H9 (cell line): ENCODE measurements at regions not wholly inside any gene's neighbourhood (a gene's known extent, or its start where the extent isn't known, plus 50 kb on each side); places are given as distances from the start of the nearest gene placed in this dataset.

Source experiments
- DNase-seq: peaks from one replicate; pipeline ENCODE4 v3.0.0-alpha.2; 2017
- H2AFZ ChIP-seq: one replicate; pipeline ENCODE4 v1.6.1; 2013; ENCODE audit warnings: mild to moderate bottlenecking, low read length, control low read depth, moderate library complexity
- H2AK5ac ChIP-seq: 2 replicates; pipeline ENCODE4 v1.6.1; 2013; ENCODE audit warnings: low read length, control low read depth, mixed read lengths; ENCODE audit not compliant: insufficient read length
- H2BK120ac ChIP-seq: one replicate; pipeline ENCODE4 v1.6.1; 2013; ENCODE audit warnings: low read depth, mild to moderate bottlenecking, low read length, control low read depth, inconsistent platforms; ENCODE audit not compliant: poor library complexity, severe bottlenecking
- H2BK12ac ChIP-seq: 2 replicates; pipeline ENCODE4 v1.6.1; 2013; ENCODE audit warnings: low read length, control low read depth, mixed read lengths, low read depth; ENCODE audit not compliant: insufficient read length
- H2BK15ac ChIP-seq: 2 replicates; pipeline ENCODE4 v1.6.1; 2013; ENCODE audit warnings: low read depth, low read length, control low read depth
- H2BK20ac ChIP-seq: one replicate; pipeline ENCODE4 v1.6.1; 2013; ENCODE audit warnings: low read depth, mild to moderate bottlenecking, low read length, control low read depth, inconsistent platforms; ENCODE audit not compliant: poor library complexity, severe bottlenecking
- H2BK5ac ChIP-seq: 2 replicates; pipeline ENCODE4 v1.6.1; 2013; ENCODE audit warnings: low read length, control low read depth, mixed read lengths; ENCODE audit not compliant: insufficient read length
- H3K14ac ChIP-seq: 2 replicates; pipeline ENCODE4 v1.6.1; 2013; ENCODE audit warnings: low read length, control low read depth; ENCODE audit not compliant: insufficient read depth
- H3K18ac ChIP-seq: 2 replicates; pipeline ENCODE4 v1.6.1; 2013; ENCODE audit warnings: low read depth, mild to moderate bottlenecking, mixed read lengths, low read length, control low read depth; ENCODE audit not compliant: insufficient read length
- H3K23ac ChIP-seq: 2 replicates; pipeline ENCODE4 v1.6.1; 2013; ENCODE audit warnings: low read length, control low read depth, mixed read lengths, low read depth; ENCODE audit not compliant: insufficient read length
- H3K23me2 ChIP-seq: 2 replicates; pipeline ENCODE4 v1.6.1; 2013; ENCODE audit warnings: low read depth, mild to moderate bottlenecking, mixed read lengths, low read length, control low read depth; ENCODE audit not compliant: insufficient read length, poor library complexity, severe bottlenecking
- H3K27ac ChIP-seq: 2 replicates; pipeline ENCODE4 v1.5.1; 2013; ENCODE audit warnings: low read length, control low read depth, mixed read lengths, low read depth; ENCODE audit not compliant: insufficient read length
- H3K27me3 ChIP-seq: 2 replicates; pipeline ENCODE4 v1.6.1; 2013; ENCODE audit warnings: low read length, control low read depth, inconsistent platforms; ENCODE audit not compliant: insufficient read depth
- H3K4ac ChIP-seq: 2 replicates; pipeline ENCODE4 v1.6.1; 2013; ENCODE audit warnings: low read depth, mild to moderate bottlenecking, control low read depth, inconsistent platforms, low read length, moderate library complexity
- H3K4me1 ChIP-seq: 2 replicates; pipeline ENCODE4 v1.6.1; 2013; ENCODE audit warnings: low read length, control low read depth, inconsistent platforms; ENCODE audit not compliant: insufficient read depth
- H3K4me2 ChIP-seq: 2 replicates; pipeline ENCODE4 v1.6.1; 2013; ENCODE audit warnings: low read length, control low read depth, mixed read lengths; ENCODE audit not compliant: insufficient read length, insufficient read depth
- H3K56ac ChIP-seq: 2 replicates; pipeline ENCODE4 v1.6.1; 2013; ENCODE audit warnings: low read depth, mild to moderate bottlenecking, mixed read lengths, low read length, control low read depth; ENCODE audit not compliant: insufficient read length
- H3K79me1 ChIP-seq: 2 replicates; pipeline ENCODE4 v1.6.1; 2013; ENCODE audit warnings: low read depth, mild to moderate bottlenecking, moderate library complexity, low read length, control low read depth, inconsistent platforms; ENCODE audit not compliant: insufficient read depth, poor library complexity, severe bottlenecking
- H3K79me2 ChIP-seq: 2 replicates; pipeline ENCODE4 v1.6.1; 2013; ENCODE audit warnings: low read length, control low read depth, inconsistent platforms; ENCODE audit not compliant: insufficient read depth
- H3K9ac ChIP-seq: 2 replicates; pipeline ENCODE4 v1.6.1; 2013; ENCODE audit warnings: low read length, control low read depth, mixed read lengths; ENCODE audit not compliant: insufficient read length; ENCODE audit errors: extremely low read depth
- H3K9me3 ChIP-seq: one replicate; pipeline ENCODE4 v1.6.1; 2013; ENCODE audit warnings: low read depth, low read length, inconsistent platforms; ENCODE audit not compliant: control insufficient read depth
- H3T11ph ChIP-seq: one replicate; pipeline ENCODE4 v1.6.1; 2013; ENCODE audit warnings: mild to moderate bottlenecking, low read length, control low read depth, inconsistent platforms
- H4K20me1 ChIP-seq: one replicate; pipeline ENCODE4 v1.6.1; 2013; ENCODE audit not compliant: control insufficient read depth, insufficient read length, insufficient read depth
- H4K5ac ChIP-seq: 2 replicates; pipeline ENCODE4 v1.6.1; 2013; ENCODE audit warnings: low read depth, mild to moderate bottlenecking, mixed read lengths, low read length, control low read depth; ENCODE audit not compliant: insufficient read length
- H4K8ac ChIP-seq: replicated peaks from 2 replicates; pipeline ENCODE4 v1.6.1; 2013; ENCODE audit warnings: low read length, control low read depth, mixed read lengths, low read depth; ENCODE audit not compliant: insufficient read length
- H4K91ac ChIP-seq: 2 replicates; pipeline ENCODE4 v1.6.1; 2013; ENCODE audit warnings: low read depth, mild to moderate bottlenecking, moderate library complexity, mixed read lengths, low read length, control low read depth; ENCODE audit not compliant: insufficient read length
- H3K27ac Mint-ChIP-seq, 3 experiments: 2 replicates in 2 of 3; 3 replicates in 1 of 3; pipeline ENCODE4 v1.8.0; 2020 to 2021; ENCODE audit warnings: mixed read lengths in 3 of 3, mild to moderate bottlenecking in 1 of 3, moderate library complexity in 1 of 3
- H3K27me3 Mint-ChIP-seq: 2 replicates; pipeline ENCODE4 v1.8.0; 2021; ENCODE audit warnings: low read depth, mild to moderate bottlenecking, moderate library complexity, mixed read lengths
- H3K36me3 Mint-ChIP-seq, 3 experiments: 2 replicates in 2 of 3; 3 replicates in 1 of 3; pipeline ENCODE4 v1.8.0; 2020 to 2021; ENCODE audit warnings: low read depth in 3 of 3, mixed read lengths in 3 of 3; ENCODE audit not compliant: insufficient read depth in 1 of 3
- H3K4me1 Mint-ChIP-seq, 2 experiments: 2 replicates each; pipeline ENCODE4 v1.8.0; 2020; ENCODE audit warnings: mixed read lengths in 2 of 2
- H3K4me3 Mint-ChIP-seq, 2 experiments: 2 replicates in 1 of 2; 3 replicates in 1 of 2; pipeline ENCODE4 v1.8.0; 2020 to 2021; ENCODE audit warnings: mild to moderate bottlenecking in 2 of 2, mixed read lengths in 2 of 2, moderate library complexity in 1 of 2
- H3K9me3 Mint-ChIP-seq, 2 experiments: 2 replicates in 1 of 2; 3 replicates in 1 of 2; pipeline ENCODE4 v1.8.0; 2020; ENCODE audit warnings: mild to moderate bottlenecking in 2 of 2, mixed read lengths in 2 of 2, moderate library complexity in 1 of 2
- WGBS: extraction: QIAGEN DNeasy Blood & Tissue Kit; methylation state at CpG from one replicate; pipeline ENCODE4 v1.1.7; 2013; ENCODE audit warnings: missing lambda C conversion rate, low lambda C conversion rate, mixed read lengths; ENCODE audit not compliant: insufficient read length; ENCODE audit errors: extremely low coverage; 5-methylcytosine and 5-hydroxymethylcytosine counted together
- TF ChIP-seq, protein P1 (sequence below): fragments of 200-600 bp; sonication (generic); conservative IDR thresholded peaks from 3 replicates; pipeline ENCODE4 v1.8.0; 2021; ENCODE audit warnings: antibody characterized with exemption, mild to moderate bottlenecking

DNA sequence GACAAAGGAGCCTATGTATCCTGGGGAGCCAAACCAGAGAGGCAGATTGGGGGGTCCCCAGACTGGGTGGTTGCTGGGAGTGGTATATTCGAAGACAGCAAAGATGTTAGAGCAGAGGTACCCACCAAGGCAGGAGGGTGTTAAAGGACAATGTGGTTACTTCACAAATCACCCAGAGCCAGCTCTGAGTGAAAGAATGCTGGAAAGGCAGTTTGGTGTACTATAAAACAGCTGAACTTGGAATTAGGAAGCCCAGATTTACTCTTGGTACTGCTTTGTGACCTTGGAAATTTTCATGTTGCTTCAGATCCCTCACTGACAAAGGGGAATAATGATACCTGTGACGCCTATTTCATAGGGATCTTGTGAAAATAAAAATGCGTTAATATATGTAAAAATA lies 121.6 kb downstream of the CD164 start:
- no peaks in the 10 kb centered on the region for H3K79me2 ChIP-seq
- no peak overlapping the region for H2BK12ac ChIP-seq
- H2BK5ac ChIP-seq: no peak overlapping the region
- no peak overlapping the region for H3K4ac ChIP-seq
- peaks cover 0 to 7% (median 1%) of the 10 kb centered on the region in 3 experiments; a peak in 6 of 7 replicates for H3K36me3 Mint-ChIP-seq
- H3K4me1 ChIP-seq: no peaks in the 10 kb centered on the region
- H3K23ac ChIP-seq: no peak overlapping the region
- TF ChIP-seq, protein P1, sequence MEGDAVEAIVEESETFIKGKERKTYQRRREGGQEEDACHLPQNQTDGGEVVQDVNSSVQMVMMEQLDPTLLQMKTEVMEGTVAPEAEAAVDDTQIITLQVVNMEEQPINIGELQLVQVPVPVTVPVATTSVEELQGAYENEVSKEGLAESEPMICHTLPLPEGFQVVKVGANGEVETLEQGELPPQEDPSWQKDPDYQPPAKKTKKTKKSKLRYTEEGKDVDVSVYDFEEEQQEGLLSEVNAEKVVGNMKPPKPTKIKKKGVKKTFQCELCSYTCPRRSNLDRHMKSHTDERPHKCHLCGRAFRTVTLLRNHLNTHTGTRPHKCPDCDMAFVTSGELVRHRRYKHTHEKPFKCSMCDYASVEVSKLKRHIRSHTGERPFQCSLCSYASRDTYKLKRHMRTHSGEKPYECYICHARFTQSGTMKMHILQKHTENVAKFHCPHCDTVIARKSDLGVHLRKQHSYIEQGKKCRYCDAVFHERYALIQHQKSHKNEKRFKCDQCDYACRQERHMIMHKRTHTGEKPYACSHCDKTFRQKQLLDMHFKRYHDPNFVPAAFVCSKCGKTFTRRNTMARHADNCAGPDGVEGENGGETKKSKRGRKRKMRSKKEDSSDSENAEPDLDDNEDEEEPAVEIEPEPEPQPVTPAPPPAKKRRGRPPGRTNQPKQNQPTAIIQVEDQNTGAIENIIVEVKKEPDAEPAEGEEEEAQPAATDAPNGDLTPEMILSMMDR: no peak
- no peaks in the 10 kb centered on the region for H3K9me3 ChIP-seq
- no peaks in the 10 kb centered on the region for H3K27me3 Mint-ChIP-seq
- H4K91ac ChIP-seq: no peak overlapping the region
- peaks cover 6 to 7% of the 10 kb centered on the region in 2 experiments; a peak in 3 of 4 replicates for H3K4me1 Mint-ChIP-seq
- H2AFZ ChIP-seq: no peak overlapping the region
- H3K27me3 ChIP-seq: no peaks in the 10 kb centered on the region
- no peak overlapping the region for H2AK5ac ChIP-seq
- no peak overlapping the region for H3K18ac ChIP-seq
- no peak overlapping the region for H3K14ac ChIP-seq
- H4K8ac ChIP-seq: no peak overlapping the region
- no peak overlapping the region for H3K9ac ChIP-seq
- no peaks in the 10 kb centered on the region for H4K20me1 ChIP-seq
- no peak overlapping the region for H3T11ph ChIP-seq
- H2BK15ac ChIP-seq: no peak overlapping the region
- no peaks in the 10 kb centered on the region for H3K23me2 ChIP-seq
- H3K4me3 Mint-ChIP-seq: no peak overlapping the region
- no peak overlapping the region for H3K27ac ChIP-seq
- no peak overlapping the region for H2BK120ac ChIP-seq
- DNase-seq: no peak
- H3K4me2 ChIP-seq: no peak overlapping the region
- peak overlapping the region in 1 of 3 experiments; percentile 77; a peak in 2 of 7 replicates for H3K27ac Mint-ChIP-seq
- 100% methylated on average over 1 of the region's 3 CpGs for WGBS
- H3K56ac ChIP-seq: no peak overlapping the region
- no peaks in the 10 kb centered on the region for H3K9me3 Mint-ChIP-seq
- H3K79me1 ChIP-seq: no peaks in the 10 kb centered on the region
- no peak overlapping the region for H4K5ac ChIP-seq
- H2BK20ac ChIP-seq: no peak overlapping the region
